ENCODE measurements at regions not wholly inside any gene's neighbourhood (a gene's known extent, or its start where the extent isn't known, plus 50 kb on each side); places are given as distances from the start of the nearest gene placed in this dataset.

GRCh38 chr10:78914502-78915189, 154.1 kb upstream of the ZMIZ1 start:
- TF ChIP-seq CTCF (conservative IDR thresholded peaks at IDR 0.05 in 1 of 2, IDR thresholded peaks at IDR 0.05 in 1 of 2; ENCODE audit: low read depth in 1 of 2, low read length in 2 of 2) = no peak
- no peak for TF ChIP-seq EZH2 (IDR thresholded peaks at IDR 0.05; ENCODE audit: low read length, missing control alignments)
